Myocyte (in vitro differentiated cells): ENCODE measurements at regions not wholly inside any gene's neighbourhood (a gene's known extent, or its start where the extent isn't known, plus 50 kb on each side); places are given as distances from the start of the nearest gene placed in this dataset.

Experiments used
- DNase-seq: peaks from one replicate; pipeline ENCODE4 v3.0.0-alpha.2; 2012; ENCODE audit warnings: low read depth

- peak; percentile 100 for DNase-seq
These were observed 435.8 kb downstream of the SPRY1 start for GRCh38 chr4:123832173-123833026.

- DNase-seq = no peak
These were observed 436.6 kb downstream of the SPRY1 start for GRCh38 chr4:123833171-123833643.

GRCh38 chr4:123835831-123836590, 439.4 kb downstream of the SPRY1 start:
- DNase-seq = no peak

DNA sequence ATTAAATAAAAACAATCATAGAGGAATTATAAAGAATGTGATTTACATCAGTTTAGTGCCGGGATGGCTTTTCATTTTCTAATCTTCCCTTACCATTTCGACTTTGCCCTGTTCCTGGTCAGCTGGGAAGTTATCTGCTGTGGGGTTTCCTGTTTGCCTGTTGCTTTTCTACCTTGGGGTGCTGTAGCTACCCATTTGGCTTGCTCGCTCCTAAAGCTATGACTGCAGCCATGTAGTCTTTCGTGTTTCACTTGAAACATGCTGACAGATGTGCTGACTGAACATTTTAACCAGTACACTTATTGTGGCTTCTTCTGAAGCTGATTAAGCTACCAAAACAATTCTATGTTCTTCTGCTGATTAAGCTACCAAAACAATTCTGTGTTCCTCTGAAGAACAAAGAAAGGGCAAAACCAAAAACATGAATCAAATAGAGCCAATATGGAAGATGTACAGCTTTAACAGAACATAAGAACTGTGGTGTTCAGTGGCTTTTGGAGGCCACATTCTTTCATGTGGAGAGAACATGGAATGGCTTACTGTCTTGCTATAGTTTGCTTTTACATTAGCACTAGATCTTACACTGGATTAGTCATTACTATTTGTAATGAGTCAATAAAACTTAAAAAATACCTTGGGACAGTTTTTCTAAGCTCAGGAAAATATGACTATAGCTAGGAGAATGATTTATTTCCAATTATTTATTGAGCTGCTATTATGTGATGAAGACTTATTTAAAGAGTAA, 440.4 kb downstream of the SPRY1 start:
- DNase-seq = no peak

DNA sequence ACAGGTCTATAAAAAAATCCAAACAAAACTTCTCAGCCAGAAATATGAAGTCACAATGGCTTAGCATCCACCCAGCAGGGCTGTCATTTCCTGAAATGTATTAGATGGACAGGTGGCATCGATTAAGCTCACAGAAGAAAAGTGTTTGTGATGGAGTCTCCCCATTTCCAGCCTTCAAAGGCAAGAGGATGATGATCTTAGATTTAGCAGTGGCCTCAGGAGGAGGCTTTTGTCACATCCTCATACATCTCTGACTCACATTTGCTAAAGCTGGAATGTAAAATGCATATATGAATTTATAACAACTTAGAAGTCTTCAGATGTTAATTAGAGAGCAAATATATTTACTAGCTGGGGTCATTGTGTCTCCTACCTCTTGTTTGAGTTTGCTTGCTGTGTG, 441.9 kb downstream of the SPRY1 start:
- no peak for DNase-seq

DNA sequence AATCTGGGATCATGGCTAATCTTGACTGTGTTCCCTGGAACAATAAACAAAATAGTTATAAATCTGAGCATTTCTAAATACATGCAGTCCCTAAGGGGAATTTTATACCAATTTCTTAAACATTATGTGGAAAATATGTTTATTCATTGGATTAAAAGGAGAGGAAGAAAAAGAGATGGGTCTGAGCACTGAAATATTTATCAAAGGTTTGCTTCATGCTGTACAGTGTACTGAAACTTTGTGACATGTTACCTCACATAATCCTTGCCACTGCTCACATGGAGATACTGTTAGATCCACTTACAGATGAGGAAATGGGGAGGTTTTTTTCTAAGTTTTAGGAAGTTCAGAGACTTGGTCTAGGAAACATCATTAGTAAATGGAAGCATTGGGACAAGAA, 443.6 kb downstream of the SPRY1 start:
- no peak for DNase-seq

- no peak for DNase-seq
These were observed 445.0 kb downstream of the SPRY1 start for GRCh38 chr4:123841447-123842121.

GRCh38 chr4:123843137-123843536, 446.5 kb downstream of the SPRY1 start:
- DNase-seq = no peak

DNA sequence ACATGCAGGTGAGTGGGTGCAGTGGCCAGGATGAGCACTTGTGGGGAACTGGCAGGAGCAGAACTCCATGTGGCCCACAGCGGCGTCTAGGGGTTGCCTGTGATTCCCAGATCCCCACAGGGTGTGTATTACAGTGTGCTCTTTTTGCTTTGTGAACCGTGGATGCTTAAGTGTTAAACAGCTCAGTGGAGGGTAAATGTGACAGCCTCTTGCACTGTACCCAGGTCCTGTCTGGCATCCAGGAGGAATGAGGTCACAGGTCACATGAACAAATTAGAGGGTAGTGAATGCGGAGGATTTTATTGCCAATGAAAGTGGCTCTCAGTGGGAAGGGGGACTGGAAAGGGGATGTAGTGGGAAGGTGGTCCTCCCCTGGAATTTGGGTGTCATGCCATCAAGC, 447.8 kb downstream of the SPRY1 start:
- DNase-seq = no peak

DNA sequence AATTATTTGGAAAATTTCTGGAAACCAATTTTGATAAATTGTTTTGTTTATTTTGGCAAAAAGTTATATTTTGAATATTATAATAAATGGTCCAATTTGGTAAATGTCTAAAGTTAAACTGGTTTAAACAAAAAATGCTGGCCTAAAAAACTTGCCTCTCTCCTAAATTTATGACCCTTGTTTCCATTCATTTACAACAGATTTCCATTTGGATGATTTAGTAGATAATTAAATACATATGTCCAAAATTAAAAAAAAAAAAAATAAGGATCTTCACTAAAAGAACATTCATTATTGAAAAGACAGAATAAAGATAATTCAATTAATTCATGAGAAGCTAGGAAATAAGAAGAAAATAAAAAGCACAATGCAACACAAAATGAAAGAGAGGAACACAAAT, 449.5 kb downstream of the SPRY1 start:
- no peak for DNase-seq

- no peak for DNase-seq
These were observed 450.0 kb downstream of the SPRY1 start for GRCh38 chr4:123846561-123846960.

GRCh38 chr4:123848606-123849005, 452.0 kb downstream of the SPRY1 start:
- DNase-seq = no peak

DNA sequence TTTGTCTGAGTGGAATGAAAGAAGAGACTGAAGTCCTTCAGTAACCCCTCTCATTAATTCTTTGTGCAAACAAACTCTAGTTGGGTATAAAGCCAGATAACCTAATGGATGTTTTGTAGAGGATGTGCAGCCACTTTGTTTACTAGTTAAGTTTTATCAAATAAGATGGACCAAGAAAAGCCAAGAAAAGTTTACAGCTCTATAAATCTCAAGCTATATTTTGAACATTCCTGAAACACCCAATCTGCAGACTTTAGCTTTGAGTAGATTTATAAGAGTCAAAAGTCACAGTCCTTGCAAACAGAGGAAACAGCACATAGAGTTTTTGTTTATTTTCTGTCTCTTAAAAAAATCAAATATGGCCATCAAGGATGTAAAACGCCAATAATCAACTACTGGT, 452.9 kb downstream of the SPRY1 start:
- DNase-seq = no peak

DNA sequence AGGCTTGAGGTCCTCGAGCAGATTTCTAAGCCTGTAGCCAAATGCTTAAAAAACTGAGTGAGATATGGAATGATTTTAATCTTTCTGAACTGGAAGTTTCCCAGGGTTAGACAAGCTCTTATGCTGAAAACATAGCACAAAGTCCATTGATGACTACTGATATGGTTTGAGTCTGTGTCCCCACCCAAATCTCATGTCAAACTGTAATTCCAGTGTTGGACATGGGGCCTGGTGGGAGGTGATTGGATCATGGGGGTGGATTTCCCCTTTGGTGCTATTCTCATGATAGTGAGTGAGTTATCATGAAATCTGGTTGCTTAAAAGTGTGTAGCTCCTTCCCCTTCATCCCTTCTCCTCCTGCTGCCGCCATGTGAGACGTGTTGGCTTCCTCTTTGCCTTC, 454.9 kb downstream of the SPRY1 start:
- DNase-seq = no peak

GRCh38 chr4:123853651-123854050, 457.1 kb downstream of the SPRY1 start:
- DNase-seq = no peak

DNA sequence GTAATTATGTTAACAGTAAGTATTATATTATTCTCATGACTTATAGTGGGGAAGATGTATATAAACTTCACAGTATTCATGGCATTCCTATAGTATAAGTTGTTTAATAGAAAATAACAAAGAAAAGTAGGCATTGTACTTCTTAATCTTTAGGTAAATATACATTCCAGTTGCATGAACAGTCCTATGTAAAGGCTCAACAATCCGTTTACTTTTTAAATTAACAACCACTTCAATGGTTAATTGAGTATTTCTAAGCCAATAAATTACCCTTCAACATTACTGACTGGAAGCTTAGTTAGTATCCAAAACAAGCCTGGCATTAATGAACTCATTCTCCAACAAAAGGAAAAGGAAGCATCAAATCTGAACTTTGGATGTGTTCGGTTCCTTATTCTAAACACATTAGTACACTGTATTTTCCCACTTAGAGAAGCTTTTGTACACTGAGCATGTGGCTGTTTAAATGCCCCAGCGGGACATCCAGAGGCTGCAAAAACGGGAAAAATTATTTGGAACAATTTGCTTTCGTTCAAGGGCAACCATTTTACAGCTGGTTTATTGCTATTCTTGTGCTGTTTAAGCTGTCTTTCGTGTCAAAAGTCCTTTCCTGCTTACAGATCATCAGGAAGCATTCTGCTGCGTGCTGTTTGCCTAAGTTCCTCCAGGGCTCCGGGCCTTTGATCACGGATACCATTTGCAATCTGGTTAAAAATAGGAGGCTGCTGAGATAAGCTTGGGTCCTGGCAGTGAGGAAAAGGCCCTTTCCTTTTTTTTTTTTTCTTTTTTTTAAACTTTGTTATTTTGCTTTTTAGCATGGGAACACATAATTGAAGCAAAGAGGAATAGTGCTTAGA, 460.3 kb downstream of the SPRY1 start:
- peak; percentile 81 for DNase-seq

- no peak for DNase-seq
These were observed 461.9 kb downstream of the SPRY1 start for GRCh38 chr4:123858465-123858864.

- DNase-seq = no peak
These were observed 466.2 kb downstream of the SPRY1 start for GRCh38 chr4:123862812-123863211.

GRCh38 chr4:123866796-123867195, 470.2 kb downstream of the SPRY1 start:
- peak; percentile 54 for DNase-seq

GRCh38 chr4:123867910-123868587, 471.5 kb downstream of the SPRY1 start:
- DNase-seq = no peak
